ENCODE measurements at regions not wholly inside any gene's neighbourhood (a gene's known extent, or its start where the extent isn't known, plus 50 kb on each side); places are given as distances from the start of the nearest gene placed in this dataset.

DNA sequence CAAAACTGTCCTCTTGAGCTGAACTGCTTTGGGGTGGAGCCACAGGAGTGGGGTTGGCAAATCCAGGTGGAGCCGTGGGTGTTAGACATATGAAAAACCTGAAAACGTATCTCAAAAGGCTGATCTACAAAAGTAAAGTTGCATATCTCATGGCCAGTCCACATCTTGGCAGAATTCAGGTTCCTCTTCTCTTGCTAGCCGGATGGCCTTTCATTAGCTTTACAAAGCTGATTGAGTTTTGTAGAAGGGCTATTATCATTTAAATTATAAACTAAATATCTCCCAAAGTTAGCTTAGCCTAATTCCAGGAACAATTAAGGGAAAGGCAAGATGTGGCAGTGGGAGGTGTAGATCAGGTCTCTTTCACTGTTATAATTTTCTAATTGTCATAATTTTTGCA, 1427.7 kb downstream of the EFNB2 start:
- DNase-seq (ENCODE audit: low read depth in 2 of 3, low spot score in 1 of 3), result no peak

DNA sequence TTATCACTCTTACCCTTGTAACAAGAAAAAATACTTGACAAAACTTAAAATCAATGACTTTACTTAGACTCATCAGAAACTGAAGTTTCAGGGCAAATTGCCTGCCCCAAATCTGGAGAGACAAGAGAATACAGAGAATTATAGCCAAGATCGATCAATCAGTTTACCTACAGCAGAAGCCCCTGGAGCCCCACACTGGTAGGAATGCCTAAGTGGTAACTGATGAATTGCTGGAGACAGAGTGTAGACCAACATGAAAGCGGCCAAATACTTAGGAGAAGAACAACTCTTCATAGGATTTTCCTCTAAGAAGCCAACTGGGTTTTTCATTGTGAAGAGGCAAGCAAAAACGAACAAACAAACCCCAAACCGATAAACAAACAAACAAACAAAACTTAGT, 1430.0 kb downstream of the EFNB2 start:
- no peak for DNase-seq (ENCODE audit: low read depth in 2 of 3, low spot score in 1 of 3)

DNA sequence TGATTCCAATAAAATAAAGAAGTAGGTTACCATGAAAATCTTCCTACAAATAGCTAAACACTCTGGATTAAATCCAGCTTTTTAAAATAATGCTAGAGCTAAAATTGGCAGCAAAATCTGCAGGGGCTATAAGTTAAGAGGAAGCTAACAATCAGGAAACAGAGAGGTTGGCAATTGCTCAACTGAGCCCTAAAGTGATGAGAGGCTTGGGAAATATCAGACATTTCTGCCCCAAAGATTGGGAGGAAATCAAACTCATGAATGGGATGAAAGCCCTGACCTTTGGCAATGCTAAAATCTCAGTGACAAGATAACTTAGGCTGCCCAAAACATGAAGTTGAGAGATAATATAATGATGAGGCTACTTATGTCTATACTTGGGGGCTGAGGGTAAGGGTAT, 1437.9 kb downstream of the EFNB2 start:
- DNase-seq (ENCODE audit: low read depth in 2 of 3, low spot score in 1 of 3), result no peak

DNA sequence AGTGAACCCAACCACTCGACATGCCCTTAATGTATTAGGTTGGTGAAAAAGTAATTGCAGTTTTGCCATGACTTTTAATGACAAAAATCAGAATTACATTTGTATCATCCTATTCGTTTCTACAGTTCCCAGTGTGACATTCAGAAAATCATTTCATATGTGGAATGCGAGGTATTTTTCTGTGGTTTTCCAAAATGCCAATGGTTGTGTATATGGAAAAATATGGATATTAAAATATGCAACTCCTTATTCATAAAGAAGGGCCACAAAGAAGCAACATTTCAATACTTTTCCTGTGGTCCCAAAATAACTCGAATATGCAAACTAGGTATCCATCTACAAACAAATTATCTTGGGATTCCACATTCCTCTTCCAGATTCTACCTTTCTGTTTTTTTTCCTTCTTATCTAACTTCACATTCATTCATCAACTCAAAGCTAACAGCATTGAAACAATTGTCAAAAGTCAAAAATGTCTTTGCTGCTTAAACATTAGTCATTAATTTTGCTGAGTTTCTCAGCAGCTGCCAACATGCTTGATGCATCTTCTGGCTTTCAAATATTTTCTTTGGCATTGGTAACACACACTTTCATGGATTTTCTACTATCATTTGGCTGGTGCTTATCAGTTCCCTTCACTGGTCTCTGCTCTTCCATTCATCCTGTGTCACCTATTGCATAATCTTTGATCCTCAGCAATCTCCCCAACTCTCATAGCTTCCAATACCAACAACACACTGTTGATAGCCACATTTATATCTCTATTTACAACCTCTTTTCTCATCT, 1445.4 kb downstream of the EFNB2 start:
- no peak for DNase-seq (ENCODE audit: low read depth in 2 of 3, low spot score in 1 of 3)

DNA sequence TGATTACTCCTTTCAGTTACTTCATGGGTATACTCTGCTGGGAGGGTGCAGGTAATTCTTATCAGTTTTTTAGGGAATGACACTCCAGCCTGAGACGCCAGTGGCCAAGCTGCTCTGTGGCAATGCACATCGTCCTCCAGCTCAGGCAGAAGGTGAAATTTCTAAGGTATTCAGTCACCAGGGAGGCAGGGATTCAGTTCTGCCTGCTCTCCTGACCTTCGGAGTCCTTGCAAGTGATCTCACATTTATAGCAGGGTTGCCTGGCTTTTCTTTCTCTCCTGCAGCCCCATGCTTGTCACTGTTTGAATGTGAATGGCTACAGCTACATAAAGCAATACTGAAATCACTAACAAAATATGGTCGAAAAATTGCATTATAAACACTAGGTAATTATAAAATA, 1447.5 kb downstream of the EFNB2 start:
- DNase-seq (ENCODE audit: low read depth in 2 of 3, low spot score in 1 of 3), result no peak

DNA sequence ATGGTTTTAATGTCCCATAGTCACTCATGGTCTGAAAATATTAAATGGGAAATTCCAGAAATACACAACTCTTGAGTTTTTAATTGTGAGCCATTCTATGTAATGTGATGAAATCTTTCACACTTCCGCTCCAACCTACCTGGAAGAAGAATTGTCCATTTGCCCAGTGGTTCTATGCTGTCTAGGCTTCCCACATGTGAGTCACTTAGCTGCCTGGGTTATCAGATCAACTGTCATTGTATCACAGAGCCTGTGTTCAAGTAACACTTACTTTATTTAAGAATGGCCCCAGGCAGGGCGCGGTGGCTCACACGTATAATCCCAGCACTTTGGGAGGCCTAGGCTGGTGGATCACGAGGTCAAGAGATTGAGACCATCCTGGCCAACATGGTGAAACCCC, 1450.5 kb downstream of the EFNB2 start:
- no peak for DNase-seq (ENCODE audit: low read depth in 2 of 3, low spot score in 1 of 3)

DNA sequence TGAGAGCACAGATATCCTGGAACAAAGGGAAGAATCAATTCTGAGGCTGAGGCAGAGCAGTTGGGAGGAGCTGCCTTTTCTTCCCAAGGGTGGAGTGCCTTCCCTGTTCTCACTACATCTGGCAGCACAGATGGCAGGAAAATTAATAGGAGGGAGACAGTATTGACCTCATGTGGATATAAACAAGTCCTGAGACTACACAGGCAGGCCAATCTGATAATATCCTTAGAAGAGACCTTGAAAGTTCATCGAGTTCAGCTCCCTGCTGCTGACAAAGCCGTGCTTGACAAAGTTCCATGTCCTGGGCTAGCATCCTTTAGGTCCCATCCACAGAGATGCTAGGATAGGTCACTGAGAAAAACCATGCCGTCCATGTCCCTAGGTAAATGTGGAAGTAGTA, 1451.5 kb downstream of the EFNB2 start:
- DNase-seq (ENCODE audit: low read depth in 2 of 3, low spot score in 1 of 3), result no peak

DNA sequence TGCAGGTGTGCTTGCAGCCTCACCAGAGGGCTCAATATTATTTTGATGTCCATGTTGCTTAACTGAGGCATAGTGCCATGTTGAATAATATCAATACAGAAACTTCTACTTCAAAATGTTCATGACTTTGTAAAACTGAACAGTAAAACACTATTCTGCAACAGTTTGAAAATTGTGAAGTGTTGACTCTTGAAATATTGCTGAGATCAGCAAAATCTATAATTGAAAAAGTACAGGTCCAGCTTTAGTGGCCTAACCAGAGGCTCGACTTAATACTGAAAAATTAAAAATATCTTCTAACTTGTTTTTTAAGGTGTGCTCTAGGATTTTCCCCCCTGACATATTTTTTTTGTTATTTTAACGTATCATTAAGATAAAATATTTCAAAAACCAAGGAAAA, 1460.7 kb downstream of the EFNB2 start:
- no peak for DNase-seq (ENCODE audit: low read depth in 2 of 3, low spot score in 1 of 3)

DNA sequence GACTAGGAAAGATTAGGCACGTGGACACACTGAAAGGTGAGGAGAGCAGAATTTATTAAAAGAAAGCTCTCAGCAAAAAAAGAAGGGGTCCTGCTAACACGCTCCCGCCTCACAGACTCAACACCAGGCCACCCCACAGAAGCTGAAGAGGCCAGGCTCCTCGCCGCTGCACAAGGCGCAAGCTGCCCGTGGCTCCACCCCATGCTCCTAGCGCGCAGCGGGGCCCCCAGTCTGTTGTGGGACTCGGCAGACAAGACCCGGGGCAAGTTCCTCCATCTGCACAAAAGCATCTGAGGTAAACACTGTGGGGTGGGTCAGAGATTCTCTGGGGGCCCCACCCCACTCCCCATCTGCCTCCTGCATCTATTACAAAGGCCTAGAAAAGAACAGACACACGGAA, 1462.4 kb downstream of the EFNB2 start:
- DNase-seq (ENCODE audit: low read depth in 2 of 3, low spot score in 1 of 3), result no peak

DNA sequence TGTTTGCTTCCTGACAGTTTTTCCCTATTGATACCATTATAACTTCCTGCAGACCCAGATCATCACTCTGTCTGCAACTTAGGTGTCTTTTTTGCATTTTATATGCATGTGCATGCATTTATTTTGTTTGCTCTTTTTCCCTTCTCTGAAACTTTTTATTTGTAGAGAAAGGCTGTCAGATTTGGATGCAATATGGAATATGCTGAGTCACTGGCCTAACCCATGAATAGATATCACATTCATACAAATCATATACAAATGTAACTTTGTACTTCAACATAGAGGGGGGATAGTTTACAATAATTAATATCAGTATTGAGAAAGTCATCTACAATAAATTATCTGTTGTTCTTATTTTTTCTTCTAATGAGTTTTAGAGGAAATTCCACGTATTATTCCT, 1465.0 kb downstream of the EFNB2 start:
- no peak for DNase-seq (ENCODE audit: low read depth in 2 of 3, low spot score in 1 of 3)

DNA sequence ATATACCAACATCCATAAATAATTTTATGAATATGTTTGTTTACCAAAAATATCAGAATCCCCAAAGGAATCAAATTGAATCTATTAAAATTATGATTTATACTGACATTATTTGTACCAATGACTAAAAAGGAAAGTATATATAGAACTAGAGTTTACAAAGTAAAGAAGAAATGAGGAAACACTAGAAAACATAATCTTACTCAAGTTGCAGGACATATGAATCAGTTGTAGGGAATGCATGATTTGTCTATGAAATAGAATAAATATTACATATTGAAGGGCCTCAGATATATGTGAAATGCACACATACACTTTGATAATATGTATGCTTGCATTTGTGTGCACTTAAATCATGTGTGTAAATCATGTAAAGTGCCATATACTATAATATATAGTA, 1466.4 kb downstream of the EFNB2 start:
- no peak for DNase-seq (ENCODE audit: low read depth in 2 of 3, low spot score in 1 of 3)

DNA sequence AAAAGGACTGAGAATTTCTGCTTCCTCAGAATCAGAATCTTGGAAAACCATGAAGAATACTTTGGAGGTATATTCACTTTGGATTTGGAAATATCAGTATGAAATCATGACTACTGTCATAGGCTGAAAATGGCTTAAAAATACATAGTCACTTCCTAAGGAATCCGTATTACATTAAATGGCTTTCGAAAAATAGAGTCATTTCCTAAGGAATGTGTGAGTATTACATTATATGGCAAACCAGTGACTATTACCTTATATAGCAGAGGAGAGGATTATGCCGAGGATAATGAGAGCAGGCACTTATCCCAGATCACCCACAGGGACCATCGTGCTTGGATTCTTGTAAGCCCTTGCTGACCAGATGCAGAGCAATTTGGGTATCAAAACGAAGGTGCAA, 1471.8 kb downstream of the EFNB2 start:
- DNase-seq (ENCODE audit: low read depth in 2 of 3, low spot score in 1 of 3), result no peak

DNA sequence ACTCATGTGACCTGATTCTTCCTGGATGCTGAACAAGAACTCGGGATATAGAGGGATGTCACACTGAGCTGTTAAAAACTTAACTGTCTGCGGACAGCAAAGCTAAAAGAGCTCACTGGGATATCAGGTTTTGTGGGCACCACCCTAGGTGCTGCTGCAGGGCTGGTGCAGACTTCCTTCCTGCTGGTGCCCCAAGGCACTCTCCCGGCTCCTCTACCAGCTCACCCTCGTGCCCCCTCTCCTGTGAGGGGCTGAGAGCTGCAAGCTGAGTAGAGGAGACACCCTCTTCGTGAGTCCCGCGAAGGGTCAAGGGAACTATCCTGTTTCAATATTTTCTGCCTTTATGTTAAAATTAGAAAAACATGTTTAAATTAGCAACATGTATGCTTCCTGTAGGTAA, 1475.7 kb downstream of the EFNB2 start:
- DNase-seq (ENCODE audit: low read depth in 2 of 3, low spot score in 1 of 3), result no peak

DNA sequence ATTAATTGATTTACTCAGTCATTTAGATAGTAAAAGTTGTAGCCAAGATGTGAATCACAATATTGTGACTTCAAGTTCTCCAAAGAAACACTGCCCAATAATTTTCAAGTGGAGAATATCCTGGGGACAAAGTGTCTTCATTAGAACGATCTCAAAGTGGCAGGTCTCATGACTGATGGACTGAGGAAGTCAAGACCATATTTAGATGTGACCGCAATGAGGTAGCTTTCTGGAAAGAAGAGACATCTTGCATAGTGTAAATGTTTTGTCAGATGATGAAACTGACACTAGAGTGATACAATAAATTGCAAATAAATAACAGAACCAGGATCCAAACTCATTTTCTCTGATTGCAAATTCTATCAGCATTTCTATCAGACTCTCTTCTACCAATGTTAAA, 1476.9 kb downstream of the EFNB2 start:
- no peak for DNase-seq (ENCODE audit: low read depth in 2 of 3, low spot score in 1 of 3)

DNA sequence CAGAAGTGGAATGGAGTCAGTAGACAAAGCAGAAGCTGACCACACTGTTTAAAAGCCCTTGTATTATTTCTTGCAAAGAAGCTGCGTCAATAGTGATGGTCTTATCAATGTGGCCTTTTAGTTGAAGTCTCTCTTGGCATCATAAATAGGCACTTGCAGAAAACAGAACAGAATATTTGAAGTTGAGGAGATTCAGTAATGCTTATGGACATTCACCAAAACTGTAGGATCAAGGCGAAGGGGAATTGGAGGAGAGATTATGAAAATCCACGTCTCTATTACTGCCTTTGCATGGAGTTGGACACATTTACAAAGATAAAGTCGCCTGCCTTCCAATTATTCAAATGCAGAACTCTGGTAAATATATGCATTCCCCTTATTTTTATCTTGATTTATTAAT, 1482.8 kb downstream of the EFNB2 start:
- no peak for DNase-seq (ENCODE audit: low read depth in 2 of 3, low spot score in 1 of 3)

DNA sequence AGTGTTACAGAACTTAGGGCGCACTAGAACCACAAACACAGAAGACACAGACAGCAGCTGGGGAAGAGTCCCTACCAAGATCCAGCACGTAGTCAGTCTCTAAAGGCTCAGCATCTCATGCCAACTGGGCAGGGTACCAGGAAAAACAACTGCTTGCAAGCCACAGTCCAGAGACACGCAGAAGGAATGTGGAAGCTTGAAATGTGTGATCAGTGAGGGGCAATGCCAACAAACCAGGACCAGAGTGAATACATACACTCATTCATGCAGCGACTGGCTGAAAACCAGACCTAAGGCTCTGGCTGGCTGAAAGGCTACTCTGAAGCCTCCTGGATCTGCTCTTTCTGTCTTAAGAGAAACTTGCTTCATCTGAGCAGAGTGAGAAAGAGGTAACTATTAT, 1484.8 kb downstream of the EFNB2 start:
- no peak for DNase-seq (ENCODE audit: low read depth in 2 of 3, low spot score in 1 of 3)

DNA sequence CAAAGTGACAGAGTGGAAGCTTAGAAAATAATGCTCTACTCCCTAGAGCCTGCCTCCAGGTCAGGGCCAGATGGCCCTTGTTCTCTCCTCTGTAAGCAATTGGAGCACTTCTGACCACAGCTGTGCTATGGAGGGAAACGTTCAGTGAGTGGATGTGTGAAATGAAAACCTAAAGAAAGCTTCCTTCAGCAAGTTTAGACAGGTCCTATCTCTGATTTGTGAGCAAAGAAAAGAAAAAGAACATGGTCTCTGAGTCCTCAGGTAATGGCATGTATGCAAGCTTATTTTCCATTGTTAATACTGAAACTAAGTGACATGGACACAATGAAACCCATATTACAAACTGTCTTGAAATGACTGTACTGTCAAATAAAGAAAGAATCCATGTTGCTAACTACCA, 1486.8 kb downstream of the EFNB2 start:
- no peak for DNase-seq (ENCODE audit: low read depth in 2 of 3, low spot score in 1 of 3)

DNA sequence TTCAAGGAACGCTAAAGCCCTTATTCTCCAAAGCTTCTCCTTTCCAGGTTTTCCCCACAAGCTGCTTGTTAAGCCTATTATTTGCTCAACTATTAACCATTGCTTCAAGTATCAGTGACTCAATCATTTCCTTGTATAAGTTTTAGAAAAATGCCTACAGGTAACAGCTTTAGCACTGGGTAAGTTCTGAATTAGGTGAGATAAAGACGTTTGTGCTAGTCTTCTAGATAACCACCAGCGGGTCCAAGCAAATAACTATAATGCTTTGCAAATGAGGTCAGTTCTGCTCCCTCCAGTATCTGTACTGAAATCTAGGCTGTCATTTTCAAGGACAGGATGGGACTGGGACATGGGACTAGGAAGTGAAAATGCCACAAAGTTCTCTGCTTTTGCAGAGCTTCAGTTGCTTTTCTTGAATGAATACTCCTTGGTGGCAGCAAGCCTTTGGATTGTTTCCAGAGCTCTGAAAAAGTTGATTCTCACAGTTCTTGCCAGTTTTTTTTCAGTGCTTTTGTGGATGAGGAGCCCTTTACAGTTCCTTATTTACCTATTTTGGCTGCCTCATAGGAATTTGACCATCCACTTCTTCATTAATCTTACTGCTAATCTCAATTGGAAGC, 1487.7 kb downstream of the EFNB2 start:
- no peak for DNase-seq (ENCODE audit: low read depth in 2 of 3, low spot score in 1 of 3)

DNA sequence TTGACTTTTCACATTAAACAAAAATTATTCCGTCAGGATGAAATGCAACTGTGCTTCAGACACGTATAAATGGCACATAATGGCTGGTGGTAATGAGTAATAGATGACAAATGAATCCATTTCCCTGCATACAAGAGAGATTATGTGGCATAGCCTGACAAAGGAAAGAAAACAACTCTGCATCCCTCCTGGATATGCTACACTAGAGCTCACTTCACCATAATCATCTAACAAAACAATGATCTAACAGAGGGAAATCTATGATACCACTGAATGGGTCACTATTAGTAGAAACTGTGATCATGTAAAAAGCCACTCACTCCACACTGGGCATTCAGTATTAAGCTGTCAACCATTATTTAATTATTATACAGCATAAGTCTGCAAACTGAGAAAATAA, 1498.4 kb downstream of the EFNB2 start:
- no peak for DNase-seq (ENCODE audit: low read depth in 2 of 3, low spot score in 1 of 3)

DNA sequence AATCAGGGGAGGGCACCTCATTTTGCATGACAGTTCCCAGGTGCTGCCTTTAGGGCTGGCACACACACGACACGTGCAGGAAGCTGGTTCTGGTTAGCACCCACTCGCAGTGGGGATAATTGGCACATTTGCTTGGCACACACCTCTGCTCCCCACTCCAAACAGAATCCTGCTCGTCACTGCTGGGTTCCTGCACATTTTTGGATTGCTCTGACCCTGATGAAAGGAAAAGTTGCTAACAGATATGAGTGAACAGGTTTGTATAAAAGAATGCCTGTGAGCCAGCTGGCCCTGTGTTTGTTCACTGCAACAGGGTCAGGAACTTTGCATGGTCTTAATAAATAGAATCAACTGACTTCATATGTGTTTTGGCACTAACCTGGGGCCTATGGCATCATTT, 1500.4 kb downstream of the EFNB2 start:
- DNase-seq (ENCODE audit: low read depth in 2 of 3, low spot score in 1 of 3), result no peak

DNA sequence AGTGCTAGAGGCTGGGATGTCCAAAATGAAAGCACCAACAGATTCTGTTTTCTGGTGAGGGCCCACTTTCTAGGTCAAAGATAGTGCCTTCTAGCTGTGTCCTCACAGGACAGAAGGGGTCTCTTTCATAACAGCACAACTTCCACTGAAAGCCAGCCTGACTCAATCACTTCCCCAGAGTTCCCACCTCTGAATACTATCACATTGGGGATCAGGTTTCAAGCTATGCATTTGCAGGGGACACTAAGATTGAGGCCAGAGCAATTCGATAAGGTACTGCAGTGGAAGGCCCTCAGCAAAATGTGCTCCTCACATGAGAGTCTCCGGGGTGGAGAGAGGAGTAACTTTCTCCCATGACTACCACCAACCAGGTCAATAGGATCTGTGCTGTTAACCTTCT, 1501.5 kb downstream of the EFNB2 start:
- no peak for DNase-seq (ENCODE audit: low read depth in 2 of 3, low spot score in 1 of 3)

DNA sequence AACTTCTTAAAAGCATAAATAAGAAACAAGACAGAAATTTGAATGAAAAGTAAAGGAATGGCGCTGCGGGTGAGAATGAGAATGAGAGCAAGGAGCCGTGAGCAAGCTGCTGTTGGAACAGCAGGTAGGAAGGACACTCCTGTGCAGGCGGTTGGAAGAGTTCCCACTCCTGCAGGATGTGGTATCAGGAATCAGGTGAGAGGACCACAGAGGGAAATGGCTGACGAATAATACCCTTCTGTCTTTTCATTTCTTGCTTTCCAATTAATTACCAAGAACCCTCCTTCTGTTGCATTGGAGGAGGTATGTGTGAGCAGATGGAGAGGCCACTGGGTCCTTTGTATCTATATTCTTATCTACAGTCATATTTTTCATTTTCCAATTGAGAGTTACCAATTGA, 1504.2 kb downstream of the EFNB2 start:
- DNase-seq (ENCODE audit: low read depth in 2 of 3, low spot score in 1 of 3), result no peak

DNA sequence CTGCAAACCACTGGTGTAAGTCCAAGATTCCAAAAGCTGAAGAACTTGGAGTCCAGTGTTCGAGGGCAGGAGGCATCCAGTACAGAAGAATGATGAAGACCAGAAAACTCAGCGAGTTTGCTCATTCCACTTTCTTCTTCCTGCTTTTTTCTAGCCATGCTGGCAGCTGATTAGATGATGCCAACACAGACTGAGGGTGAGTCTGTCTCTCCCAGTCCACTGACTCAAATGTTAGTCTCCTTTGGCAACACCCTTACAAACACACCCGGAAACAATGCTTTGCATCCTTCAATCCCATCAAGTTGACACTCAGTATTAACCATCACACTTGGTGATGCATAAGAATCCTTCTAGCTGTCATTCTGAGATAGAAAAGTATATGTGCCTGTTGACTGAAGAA, 1504.6 kb downstream of the EFNB2 start:
- no peak for DNase-seq (ENCODE audit: low read depth in 2 of 3, low spot score in 1 of 3)
